K562 (cell line): ENCODE measurements at regions not wholly inside any gene's neighbourhood (a gene's known extent, or its start where the extent isn't known, plus 50 kb on each side); places are given as distances from the start of the nearest gene placed in this dataset.

ENCODE experiments used
- BCOR ChIP-seq: fragments of 450-650 bp; IDR thresholded peaks from 2 replicates; pipeline ENCODE4 v1.6.1; 2016
- ZNF316 ChIP-seq: fragments of 450-650 bp; IDR thresholded peaks from 2 replicates; pipeline ENCODE4 v1.6.1; 2016

- TF ChIP-seq BCOR (no peak), ZNF316 (no peak)
These were observed 714.9 kb downstream of the LUZP2 start for GRCh38 chr11:25211635-25212254.
